Smooth muscle cell (in vitro differentiated cells): ENCODE measurements at regions not wholly inside any gene's neighbourhood (a gene's known extent, or its start where the extent isn't known, plus 50 kb on each side); places are given as distances from the start of the nearest gene placed in this dataset.

ENCODE experiments used
- DNase-seq: peaks from one replicate; lab custom pipeline; 2025; ENCODE audit not compliant: unreplicated experiment; lab: John Stamatoyannopoulos, UW
- H2AFZ ChIP-seq: fragments of 200-600 bp; sonication (generic); 2 replicates; pipeline ENCODE4 v1.6.0; 2016; ENCODE audit warnings: antibody characterized with exemption, low read depth, mild to moderate bottlenecking
- H3F3A ChIP-seq: fragments of 200-600 bp; sonication (generic); 2 replicates; pipeline ENCODE4 v1.6.0; 2017; ENCODE audit warnings: antibody characterized with exemption, low read depth
- H3K27ac ChIP-seq: fragments of 200-600 bp; sonication (generic); 2 replicates; pipeline ENCODE4 v1.5.1; 2016; ENCODE audit warnings: low read depth, mild to moderate bottlenecking
- H3K27me3 ChIP-seq: fragments of 200-600 bp; sonication (generic); 2 replicates; pipeline ENCODE4 v1.6.1; 2016; ENCODE audit warnings: low read depth, mild to moderate bottlenecking
- H3K36me3 ChIP-seq: fragments of 200-600 bp; sonication (generic); 2 replicates; pipeline ENCODE4 v1.5.1; 2016; ENCODE audit warnings: low read depth
- H3K4me1 ChIP-seq: fragments of 200-600 bp; sonication (generic); 2 replicates; pipeline ENCODE4 v1.5.1; 2016; ENCODE audit warnings: low read depth
- H3K4me2 ChIP-seq: fragments of 200-600 bp; sonication (generic); 2 replicates; pipeline ENCODE4 v1.6.0; 2016; ENCODE audit warnings: mild to moderate bottlenecking
- H3K4me3 ChIP-seq: fragments of 200-600 bp; sonication (generic); 2 replicates; pipeline ENCODE4 v1.5.1; 2016; ENCODE audit warnings: mild to moderate bottlenecking
- H3K79me2 ChIP-seq: fragments of 200-600 bp; sonication (generic); 2 replicates; pipeline ENCODE4 v1.6.0; 2016; ENCODE audit warnings: low read depth, mild to moderate bottlenecking
- H3K9ac ChIP-seq: fragments of 200-600 bp; sonication (generic); 2 replicates; pipeline ENCODE4 v1.6.0; 2016; ENCODE audit warnings: low read depth
- H3K9me3 ChIP-seq: fragments of 200-600 bp; sonication (generic); replicated peaks from 2 replicates; pipeline ENCODE4 v1.5.1; 2016; ENCODE audit warnings: low read depth
- H4K20me1 ChIP-seq: fragments of 200-600 bp; sonication (generic); 2 replicates; pipeline ENCODE4 v1.6.0; 2016; ENCODE audit warnings: low read depth
- WGBS: methylation state at CpG from one replicate; pipeline ENCODE4 v1.1.7; 2016; ENCODE audit warnings: low lambda C conversion rate; 5-methylcytosine and 5-hydroxymethylcytosine counted together
- TF ChIP-seq, protein P1 (sequence below): fragments of 200-600 bp; sonication (generic); IDR thresholded peaks from 2 replicates; pipeline ENCODE4 v1.5.1; 2017; ENCODE audit warnings: borderline replicate concordance, mild to moderate bottlenecking, antibody characterized with exemption; ENCODE audit not compliant: insufficient read depth, poor library complexity, severe bottlenecking

DNA sequence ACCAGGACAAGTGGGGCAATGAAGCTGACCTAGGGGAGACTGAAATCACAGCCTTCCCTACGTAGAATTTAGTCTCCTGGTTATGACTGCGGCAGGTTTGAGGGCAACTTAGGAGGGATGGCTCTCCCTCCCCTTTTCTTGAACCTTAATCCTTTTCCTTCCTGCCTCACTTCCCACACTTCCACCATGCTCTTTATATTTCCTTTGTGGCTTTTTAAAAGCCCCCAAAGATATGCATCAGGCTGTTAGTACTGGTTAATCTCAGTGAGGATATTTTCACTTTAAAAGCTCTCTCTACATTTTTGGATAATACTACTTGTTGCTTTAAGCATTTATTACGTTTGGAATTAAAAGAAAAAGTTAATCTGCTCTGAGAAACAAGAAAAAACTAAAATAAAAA is 339.2 kb downstream of the SOX2 start:
- TF ChIP-seq, protein P1, sequence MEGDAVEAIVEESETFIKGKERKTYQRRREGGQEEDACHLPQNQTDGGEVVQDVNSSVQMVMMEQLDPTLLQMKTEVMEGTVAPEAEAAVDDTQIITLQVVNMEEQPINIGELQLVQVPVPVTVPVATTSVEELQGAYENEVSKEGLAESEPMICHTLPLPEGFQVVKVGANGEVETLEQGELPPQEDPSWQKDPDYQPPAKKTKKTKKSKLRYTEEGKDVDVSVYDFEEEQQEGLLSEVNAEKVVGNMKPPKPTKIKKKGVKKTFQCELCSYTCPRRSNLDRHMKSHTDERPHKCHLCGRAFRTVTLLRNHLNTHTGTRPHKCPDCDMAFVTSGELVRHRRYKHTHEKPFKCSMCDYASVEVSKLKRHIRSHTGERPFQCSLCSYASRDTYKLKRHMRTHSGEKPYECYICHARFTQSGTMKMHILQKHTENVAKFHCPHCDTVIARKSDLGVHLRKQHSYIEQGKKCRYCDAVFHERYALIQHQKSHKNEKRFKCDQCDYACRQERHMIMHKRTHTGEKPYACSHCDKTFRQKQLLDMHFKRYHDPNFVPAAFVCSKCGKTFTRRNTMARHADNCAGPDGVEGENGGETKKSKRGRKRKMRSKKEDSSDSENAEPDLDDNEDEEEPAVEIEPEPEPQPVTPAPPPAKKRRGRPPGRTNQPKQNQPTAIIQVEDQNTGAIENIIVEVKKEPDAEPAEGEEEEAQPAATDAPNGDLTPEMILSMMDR: no peak
- H3K27me3 ChIP-seq: peaks cover 17% of the 10 kb centered on the region
- H3K79me2 ChIP-seq: no peaks in the 10 kb centered on the region
- no peaks in the 10 kb centered on the region for H3K9me3 ChIP-seq
- no peak overlapping the region for H3K27ac ChIP-seq
- H3K9ac ChIP-seq: no peak overlapping the region
- H4K20me1 ChIP-seq: no peaks in the 10 kb centered on the region
- H3K4me1 ChIP-seq: peaks cover 6% of the 10 kb centered on the region
- WGBS: 64% methylated on average over 3 of the region's 3 CpGs
- H3F3A ChIP-seq: no peaks in the 10 kb centered on the region
- H3K36me3 ChIP-seq: no peaks in the 10 kb centered on the region
- no peak overlapping the region for H3K4me3 ChIP-seq
- H3K4me2 ChIP-seq: no peak overlapping the region
- H2AFZ ChIP-seq: no peak overlapping the region
- no peak for DNase-seq

DNA sequence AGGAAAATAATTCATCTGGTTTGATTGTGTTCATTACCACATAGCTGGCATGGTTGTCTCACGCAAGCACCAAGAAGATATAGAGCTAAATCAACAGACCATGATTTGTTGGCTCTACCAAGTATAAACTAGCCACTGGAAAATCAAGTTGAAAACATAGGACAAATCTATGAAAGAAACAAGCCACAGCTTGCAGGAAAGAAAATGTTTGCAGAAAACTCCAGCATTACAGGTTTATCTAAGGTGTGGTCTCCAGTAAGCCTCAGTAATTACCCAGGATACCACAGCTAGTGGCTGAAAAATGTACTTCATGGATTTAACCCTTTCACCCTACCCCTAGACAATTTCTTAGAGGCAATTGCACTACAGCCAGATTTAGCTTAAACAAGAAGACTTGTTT is 340.6 kb downstream of the SOX2 start:
- H3K27ac ChIP-seq: no peak overlapping the region
- H3K9me3 ChIP-seq: no peaks in the 10 kb centered on the region
- H3K4me1 ChIP-seq: peaks cover 6% of the 10 kb centered on the region
- H3K9ac ChIP-seq: no peak overlapping the region
- no peaks in the 10 kb centered on the region for H4K20me1 ChIP-seq
- no peak for DNase-seq
- H3K36me3 ChIP-seq: no peaks in the 10 kb centered on the region
- no peak overlapping the region for H3K4me2 ChIP-seq
- H3K4me3 ChIP-seq: no peak overlapping the region
- H3K79me2 ChIP-seq: no peaks in the 10 kb centered on the region
- H3F3A ChIP-seq: no peaks in the 10 kb centered on the region
- H3K27me3 ChIP-seq: peaks cover 10% of the 10 kb centered on the region
- TF ChIP-seq, protein P1: no peak
- WGBS: 62% methylated on average over 1 of the region's 1 CpG
- H2AFZ ChIP-seq: no peak overlapping the region

DNA sequence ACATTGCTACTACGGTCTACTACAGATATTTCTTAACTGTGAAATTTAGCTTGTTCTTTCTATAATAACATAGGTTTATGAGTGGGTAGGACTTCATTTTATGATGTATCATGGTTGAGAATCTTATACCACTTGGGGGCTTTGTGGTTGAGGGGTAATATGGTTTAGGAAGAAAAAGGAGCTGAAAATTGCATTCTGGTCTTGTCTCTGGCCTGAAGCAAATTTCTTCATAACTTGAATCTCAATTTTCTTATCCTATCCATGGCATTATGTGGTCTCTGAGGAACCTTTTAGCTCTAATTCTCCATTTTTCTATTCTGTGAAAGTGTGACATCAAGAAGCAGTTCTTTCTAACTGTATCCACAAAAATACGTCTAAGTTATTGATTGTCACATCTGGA is 341.0 kb downstream of the SOX2 start:
- Histone ChIP-seq H3K4me2 (no peak overlapping the region), H3K4me1 (peaks cover 6% of the 10 kb centered on the region), H4K20me1 (no peaks in the 10 kb centered on the region), H3K9ac (no peak overlapping the region), H3K4me3 (no peak overlapping the region), H3K27me3 (peaks cover 10% of the 10 kb centered on the region), H3K9me3 (no peaks in the 10 kb centered on the region), H3F3A (no peaks in the 10 kb centered on the region), H3K27ac (no peak overlapping the region), H2AFZ (no peak overlapping the region), H3K79me2 (no peaks in the 10 kb centered on the region), H3K36me3 (no peaks in the 10 kb centered on the region)
- TF ChIP-seq, protein P1: no peak
- 87% methylated on average over 2 of the region's 2 CpGs for WGBS
- no peak for DNase-seq

DNA sequence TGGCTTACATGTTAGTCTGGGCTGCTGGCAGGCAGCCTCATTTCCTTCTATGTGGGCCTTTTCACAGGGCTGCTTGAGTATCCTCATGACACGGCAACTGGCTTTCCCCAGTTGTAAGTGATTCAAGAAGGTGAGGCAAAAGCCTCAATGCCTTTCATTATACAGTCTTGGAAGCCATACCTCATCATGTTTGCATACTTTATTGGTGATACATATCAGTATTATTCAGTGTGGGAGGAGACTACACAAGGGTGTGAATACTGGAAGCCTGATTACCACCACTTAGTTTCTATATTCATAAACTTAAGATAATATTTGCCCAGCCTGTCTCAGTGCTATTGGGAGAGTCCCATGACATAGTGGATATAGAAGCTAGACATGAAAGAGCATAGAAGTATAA is 346.8 kb downstream of the SOX2 start:
- H2AFZ ChIP-seq: no peak overlapping the region
- no peak overlapping the region for H3K9ac ChIP-seq
- TF ChIP-seq, protein P1: no peak
- H3K4me1 ChIP-seq: no peaks in the 10 kb centered on the region
- 100% methylated on average over 1 of the region's 1 CpG for WGBS
- no peaks in the 10 kb centered on the region for H3K79me2 ChIP-seq
- H3K4me3 ChIP-seq: no peak overlapping the region
- no peak overlapping the region for H3K27ac ChIP-seq
- DNase-seq: no peak
- H3K4me2 ChIP-seq: no peak overlapping the region
- no peaks in the 10 kb centered on the region for H3K9me3 ChIP-seq
- no peaks in the 10 kb centered on the region for H3F3A ChIP-seq
- H3K36me3 ChIP-seq: no peaks in the 10 kb centered on the region
- peaks cover 17% of the 10 kb centered on the region for H3K27me3 ChIP-seq
- H4K20me1 ChIP-seq: no peaks in the 10 kb centered on the region
